ENCODE measurements at regions not wholly inside any gene's neighbourhood (a gene's known extent, or its start where the extent isn't known, plus 50 kb on each side); places are given as distances from the start of the nearest gene placed in this dataset.

DNA sequence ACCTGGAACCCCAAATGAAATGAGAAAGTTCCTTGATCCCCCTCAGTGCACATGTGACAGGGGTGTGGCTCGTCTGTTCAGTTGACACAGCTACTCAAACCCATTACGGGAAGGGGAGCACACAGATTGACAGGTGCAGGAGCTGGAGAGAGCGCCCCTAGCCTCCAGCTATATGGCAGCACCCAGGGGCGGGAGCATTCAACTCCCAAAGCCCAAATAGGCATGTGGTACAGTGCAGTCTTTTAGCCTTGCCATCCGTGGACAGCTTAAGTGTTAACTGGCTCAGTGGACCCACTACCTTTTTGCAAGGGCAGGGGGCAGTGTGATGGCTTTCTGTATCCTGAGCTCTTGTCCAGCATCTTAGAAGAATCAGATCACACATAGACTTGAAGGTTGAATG, 1374.2 kb upstream of the ALCAM start:
- Histone ChIP-seq H3K27ac (ENCODE audit: low read depth, low read length) (no peak overlapping the region), H3K18ac (ENCODE audit: extremely low read depth, low read length) (no peak overlapping the region), H2AFZ (ENCODE audit: low read length) (no peak overlapping the region), H3K4me3 (ENCODE audit: extremely low read depth in 1 of 4, insufficient read depth in 2 of 4, low read depth in 3 of 4, low read length in 4 of 4) (no peak overlapping the region), H3K27me3 (replicated peaks in 1 of 4; ENCODE audit: control insufficient read depth in 3 of 4, extremely low read depth in 1 of 4, insufficient read depth in 3 of 4, low read length in 3 of 4) (peaks cover 0 to 1% (median 0%) of the 10 kb centered on the region in 4 experiments; a peak in 1 of 7 replicates), H3K4me1 (replicated peaks in 1 of 4; ENCODE audit: control insufficient read depth in 3 of 4, insufficient read depth in 4 of 4, low read length in 3 of 4) (no peaks in the 10 kb centered on the region), H3K23me2 (ENCODE audit: low read depth, low read length) (no peaks in the 10 kb centered on the region), H3K23ac (ENCODE audit: insufficient read length) (no peak overlapping the region), H3K14ac (ENCODE audit: insufficient read length) (no peak overlapping the region), H2BK20ac (ENCODE audit: low read length) (no peak overlapping the region), H2BK120ac (replicated peaks; ENCODE audit: low read depth, low read length) (no peak overlapping the region), H3K4ac (replicated peaks; ENCODE audit: insufficient read length, low read depth, low read length) (no peak overlapping the region), H4K8ac (ENCODE audit: extremely low read depth, insufficient read depth, low read length) (no peak overlapping the region), H3K36me3 (ENCODE audit: control insufficient read depth in 2 of 4, insufficient read depth in 4 of 4, low read length in 3 of 4) (no peaks in the 10 kb centered on the region), H4K91ac (replicated peaks; ENCODE audit: insufficient read length, low read length) (no peak overlapping the region), H3K79me2 (ENCODE audit: control insufficient read depth in 1 of 2, insufficient read depth in 2 of 2, low read length in 2 of 2) (no peaks in the 10 kb centered on the region), H2BK15ac (ENCODE audit: low read length) (no peak overlapping the region), H3K79me1 (ENCODE audit: low read depth, low read length) (no peaks in the 10 kb centered on the region), H3K56ac (replicated peaks; ENCODE audit: insufficient read length, low read depth, low read length) (no peak overlapping the region), H4K5ac (ENCODE audit: insufficient read length, low read depth, low read length) (no peak overlapping the region), H2AK5ac (ENCODE audit: low read depth, low read length) (no peak overlapping the region), H3K9me3 (ENCODE audit: insufficient read depth in 2 of 2, low read depth in 1 of 2, low read length in 1 of 2) (no peaks in the 10 kb centered on the region), H3K9ac (replicated peaks in 1 of 4; ENCODE audit: extremely low read depth in 1 of 4, low read depth in 3 of 4, low read length in 3 of 4) (no peak overlapping the region), H4K20me1 (replicated peaks in 1 of 2; ENCODE audit: control insufficient read depth in 1 of 2, insufficient read depth in 2 of 2, low read length in 2 of 2) (no peaks in the 10 kb centered on the region), H2BK5ac (ENCODE audit: low read depth, low read length) (no peak overlapping the region), H2BK12ac (ENCODE audit: low read depth, low read length) (no peak overlapping the region), H3K4me2 (ENCODE audit: insufficient read depth in 1 of 2, low read depth in 2 of 2, low read length in 2 of 2) (no peak overlapping the region)
- POLR2A ChIA-PET (ENCODE audit: partially characterized antibody) = no interaction called here
- FAIRE-seq = no peak
- 82% methylated on average over 5 of the region's 5 CpGs; no CpG with 5 or more reads in 1 of the 2 experiments for WGBS, 2 experiments (ENCODE audit: extremely low coverage in 1 of 2, insufficient coverage in 1 of 2, insufficient read length in 1 of 2, insufficient replicate concordance in 2 of 2, low coverage in 1 of 2, low lambda C conversion rate in 2 of 2, missing lambda C conversion rate in 1 of 2)
- CTCF ChIA-PET (ENCODE audit: partially characterized antibody) = interaction anchor here (0.6 to 1.5 kb wide), 7 partner anchors 12 to 469 kb away, joined by 3 to 5 read pairs (median 3); no protein-coding TSS in a partner anchor
- TF ChIP-seq EGR1 (IDR thresholded peaks at IDR 0.05; ENCODE audit: borderline replicate concordance, low read depth, low read length) (no peak), RAD21 (IDR thresholded peaks at IDR 0.05 in 1 of 2, conservative IDR thresholded peaks at IDR 0.05 in 1 of 2; ENCODE audit: low read depth in 2 of 2, low read length in 2 of 2) (peak in 1 of 2 experiments; percentile 23; a peak in 1 of 4 replicates)
- TF ChIP-seq, protein P1, sequence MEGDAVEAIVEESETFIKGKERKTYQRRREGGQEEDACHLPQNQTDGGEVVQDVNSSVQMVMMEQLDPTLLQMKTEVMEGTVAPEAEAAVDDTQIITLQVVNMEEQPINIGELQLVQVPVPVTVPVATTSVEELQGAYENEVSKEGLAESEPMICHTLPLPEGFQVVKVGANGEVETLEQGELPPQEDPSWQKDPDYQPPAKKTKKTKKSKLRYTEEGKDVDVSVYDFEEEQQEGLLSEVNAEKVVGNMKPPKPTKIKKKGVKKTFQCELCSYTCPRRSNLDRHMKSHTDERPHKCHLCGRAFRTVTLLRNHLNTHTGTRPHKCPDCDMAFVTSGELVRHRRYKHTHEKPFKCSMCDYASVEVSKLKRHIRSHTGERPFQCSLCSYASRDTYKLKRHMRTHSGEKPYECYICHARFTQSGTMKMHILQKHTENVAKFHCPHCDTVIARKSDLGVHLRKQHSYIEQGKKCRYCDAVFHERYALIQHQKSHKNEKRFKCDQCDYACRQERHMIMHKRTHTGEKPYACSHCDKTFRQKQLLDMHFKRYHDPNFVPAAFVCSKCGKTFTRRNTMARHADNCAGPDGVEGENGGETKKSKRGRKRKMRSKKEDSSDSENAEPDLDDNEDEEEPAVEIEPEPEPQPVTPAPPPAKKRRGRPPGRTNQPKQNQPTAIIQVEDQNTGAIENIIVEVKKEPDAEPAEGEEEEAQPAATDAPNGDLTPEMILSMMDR (IDR thresholded peaks at IDR 0.05; ENCODE audit: control extremely low read depth in 1 of 3, insufficient read depth in 1 of 3, low read depth in 1 of 3, low read length in 3 of 3) = peak in 1 of 3 experiments; percentile 29; a peak in 2 of 4 replicates
- peak in 1 of 2 experiments; percentile 44 for DNase-seq (ENCODE audit: low read depth in 1 of 2, low spot score in 2 of 2)
